MM.1S (cell line): ENCODE measurements at regions not wholly inside any gene's neighbourhood (a gene's known extent, or its start where the extent isn't known, plus 50 kb on each side); places are given as distances from the start of the nearest gene placed in this dataset.

Experiments used
- DNase-seq: peaks from one replicate; pipeline ENCODE4 v3.0.0-alpha.2; 2015
- H2AFZ ChIP-seq: fragments of 300-600 bp; sonication (generic); 2 replicates; pipeline ENCODE4 v1.6.0; 2016; ENCODE audit warnings: antibody characterized with exemption, low read length
- H3F3A ChIP-seq: fragments of 300-600 bp; sonication (generic); 2 replicates; pipeline ENCODE4 v1.6.1; 2016; ENCODE audit warnings: mild to moderate bottlenecking, antibody characterized with exemption, low read length, moderate library complexity, mixed read lengths; ENCODE audit not compliant: insufficient read depth
- H3K27ac ChIP-seq: fragments of 300-600 bp; sonication (generic); 2 replicates; pipeline ENCODE4 v1.5.1; 2016; ENCODE audit warnings: mild to moderate bottlenecking, low read length
- H3K27me3 ChIP-seq: fragments of 300-600 bp; sonication (generic); replicated peaks from 2 replicates; pipeline ENCODE4 v1.6.0; 2016; ENCODE audit warnings: low read length; ENCODE audit not compliant: insufficient read depth
- H3K36me3 ChIP-seq: fragments of 300-600 bp; sonication (generic); replicated peaks from 2 replicates; pipeline ENCODE4 v1.6.1; 2016; ENCODE audit warnings: mild to moderate bottlenecking, low read length, mixed read lengths; ENCODE audit not compliant: insufficient read depth
- H3K4me1 ChIP-seq: fragments of 300-600 bp; sonication (generic); 2 replicates; pipeline ENCODE4 v1.6.1; 2016; ENCODE audit warnings: low read length, mixed read lengths
- H3K4me2 ChIP-seq: fragments of 300-600 bp; sonication (generic); 2 replicates; pipeline ENCODE4 v1.6.0; 2016; ENCODE audit warnings: low read depth, low read length
- H3K4me3 ChIP-seq: fragments of 300-600 bp; sonication (generic); 2 replicates; pipeline ENCODE4 v1.5.1; 2016; ENCODE audit warnings: low read length, mixed read lengths
- H3K79me2 ChIP-seq: fragments of 300-600 bp; sonication (generic); 2 replicates; pipeline ENCODE4 v1.6.1; 2016; ENCODE audit warnings: mixed run types, low read length, mixed read lengths
- H3K9ac ChIP-seq: fragments of 300-600 bp; sonication (generic); 2 replicates; pipeline ENCODE4 v1.6.1; 2016; ENCODE audit warnings: low read length, mixed read lengths
- H3K9me2 ChIP-seq: fragments of 300-600 bp; sonication (generic); replicated peaks from 2 replicates; pipeline ENCODE4 v1.6.1; 2016; ENCODE audit warnings: mild to moderate bottlenecking, low read length, mixed read lengths; ENCODE audit not compliant: insufficient read depth
- H3K9me3 ChIP-seq: fragments of 300-600 bp; sonication (generic); replicated peaks from 2 replicates; pipeline ENCODE4 v1.6.1; 2016; ENCODE audit warnings: mild to moderate bottlenecking, low read length, mixed read lengths; ENCODE audit not compliant: insufficient read depth
- H4K20me1 ChIP-seq: fragments of 300-600 bp; sonication (generic); 2 replicates; pipeline ENCODE4 v1.6.1; 2016; ENCODE audit warnings: mild to moderate bottlenecking, low read length, moderate library complexity, mixed read lengths; ENCODE audit not compliant: insufficient read depth
- CTCF ChIP-seq: fragments of 300-600 bp; sonication (generic); IDR thresholded peaks from 2 replicates; pipeline ENCODE4 v1.5.1; 2016; ENCODE audit warnings: antibody characterized with exemption, low read length, mixed read lengths
- EZH2 ChIP-seq: fragments of 300-600 bp; sonication (generic); optimal IDR thresholded peaks from 2 replicates; pipeline ENCODE3; 2017; ENCODE audit warnings: low read depth, mild to moderate bottlenecking, antibody characterized with exemption, low read length, mixed read lengths
- EZH2phosphoT487 ChIP-seq: fragments of 300-600 bp; sonication (generic); IDR thresholded peaks from 2 replicates; pipeline ENCODE4 v1.6.1; 2018; ENCODE audit warnings: antibody characterized with exemption, low read length

- no peaks in the 10 kb centered on the region for H3K9me3 ChIP-seq
- no peaks in the 10 kb centered on the region for H3K36me3 ChIP-seq
- no peaks in the 10 kb centered on the region for H4K20me1 ChIP-seq
- H3K79me2 ChIP-seq: no peaks in the 10 kb centered on the region
- no peaks in the 10 kb centered on the region for H3K27me3 ChIP-seq
- no peak overlapping the region for H2AFZ ChIP-seq
- H3K9me2 ChIP-seq: no peaks in the 10 kb centered on the region
- no peak overlapping the region for H3K27ac ChIP-seq
- TF ChIP-seq CTCF (no peak), EZH2phosphoT487 (no peak)
- H3K9ac ChIP-seq: no peak overlapping the region
- no peaks in the 10 kb centered on the region for H3F3A ChIP-seq
- H3K4me1 ChIP-seq: no peaks in the 10 kb centered on the region
- DNase-seq: no peak
- H3K4me2 ChIP-seq: no peak overlapping the region
- no peak overlapping the region for H3K4me3 ChIP-seq
Observed at GRCh38 chr14:58737511-58737910, 99.7 kb downstream of the DACT1 start.

GRCh38 chr14:58738189-58738836, 100.6 kb downstream of the DACT1 start:
- Histone ChIP-seq H3K27me3 (no peaks in the 10 kb centered on the region), H3K27ac (no peak overlapping the region), H3K4me3 (no peak overlapping the region), H3K9me2 (no peaks in the 10 kb centered on the region), H3K4me2 (no peak overlapping the region), H3K4me1 (no peaks in the 10 kb centered on the region), H3K36me3 (no peaks in the 10 kb centered on the region), H4K20me1 (no peaks in the 10 kb centered on the region), H3K9me3 (no peaks in the 10 kb centered on the region), H3K79me2 (no peaks in the 10 kb centered on the region), H2AFZ (no peak overlapping the region), H3F3A (no peaks in the 10 kb centered on the region), H3K9ac (no peak overlapping the region)
- DNase-seq: no peak
- TF ChIP-seq CTCF (no peak), EZH2phosphoT487 (no peak), EZH2 (no peak)

- Histone ChIP-seq H3K79me2 (no peaks in the 10 kb centered on the region), H3K9me3 (no peaks in the 10 kb centered on the region), H3K4me3 (no peak overlapping the region), H3K36me3 (no peaks in the 10 kb centered on the region), H3K4me2 (no peak overlapping the region), H3K9ac (no peak overlapping the region), H3F3A (no peaks in the 10 kb centered on the region), H2AFZ (no peak overlapping the region), H3K27me3 (no peaks in the 10 kb centered on the region), H3K4me1 (no peaks in the 10 kb centered on the region), H3K9me2 (no peaks in the 10 kb centered on the region), H3K27ac (no peak overlapping the region), H4K20me1 (no peaks in the 10 kb centered on the region)
- no peak for DNase-seq
- TF ChIP-seq CTCF (no peak), EZH2 (no peak), EZH2phosphoT487 (no peak)
Observed at GRCh38 chr14:58738876-58739275, 101.1 kb downstream of the DACT1 start.
